SU-DHL-6 (cell line): ENCODE measurements at regions not wholly inside any gene's neighbourhood (a gene's known extent, or its start where the extent isn't known, plus 50 kb on each side); places are given as distances from the start of the nearest gene placed in this dataset.

Source experiments
- EZH2phosphoT487 ChIP-seq: fragments of 200-600 bp; sonication (generic), shearing (Covaris generic); conservative IDR thresholded peaks from 2 replicates; pipeline ENCODE4 v1.6.1; 2018; ENCODE audit warnings: mild to moderate bottlenecking, antibody characterized with exemption, low read length, moderate library complexity, mixed read lengths
- TF ChIP-seq, protein P1 (sequence below): fragments of 200-600 bp; sonication (generic); IDR thresholded peaks from one replicate; pipeline ENCODE4 v1.5.1; 2017; ENCODE audit warnings: antibody characterized with exemption, mild to moderate bottlenecking, low read length, moderate library complexity; ENCODE audit not compliant: insufficient read depth, poor library complexity, severe bottlenecking

- TF ChIP-seq EZH2phosphoT487, result no peak
- TF ChIP-seq, protein P1, sequence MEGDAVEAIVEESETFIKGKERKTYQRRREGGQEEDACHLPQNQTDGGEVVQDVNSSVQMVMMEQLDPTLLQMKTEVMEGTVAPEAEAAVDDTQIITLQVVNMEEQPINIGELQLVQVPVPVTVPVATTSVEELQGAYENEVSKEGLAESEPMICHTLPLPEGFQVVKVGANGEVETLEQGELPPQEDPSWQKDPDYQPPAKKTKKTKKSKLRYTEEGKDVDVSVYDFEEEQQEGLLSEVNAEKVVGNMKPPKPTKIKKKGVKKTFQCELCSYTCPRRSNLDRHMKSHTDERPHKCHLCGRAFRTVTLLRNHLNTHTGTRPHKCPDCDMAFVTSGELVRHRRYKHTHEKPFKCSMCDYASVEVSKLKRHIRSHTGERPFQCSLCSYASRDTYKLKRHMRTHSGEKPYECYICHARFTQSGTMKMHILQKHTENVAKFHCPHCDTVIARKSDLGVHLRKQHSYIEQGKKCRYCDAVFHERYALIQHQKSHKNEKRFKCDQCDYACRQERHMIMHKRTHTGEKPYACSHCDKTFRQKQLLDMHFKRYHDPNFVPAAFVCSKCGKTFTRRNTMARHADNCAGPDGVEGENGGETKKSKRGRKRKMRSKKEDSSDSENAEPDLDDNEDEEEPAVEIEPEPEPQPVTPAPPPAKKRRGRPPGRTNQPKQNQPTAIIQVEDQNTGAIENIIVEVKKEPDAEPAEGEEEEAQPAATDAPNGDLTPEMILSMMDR, result no peak
Observed at GRCh38 chr9:106602344-106602743, 260.6 kb upstream of the ZNF462 start.
